ENCODE measurements at regions not wholly inside any gene's neighbourhood (a gene's known extent, or its start where the extent isn't known, plus 50 kb on each side); places are given as distances from the start of the nearest gene placed in this dataset.
"Not testable (repeated sequence)": the region's sequence is repeated elsewhere in the genome, so short reads cannot be mapped to it uniquely, and the experiment has no call there.

DNA sequence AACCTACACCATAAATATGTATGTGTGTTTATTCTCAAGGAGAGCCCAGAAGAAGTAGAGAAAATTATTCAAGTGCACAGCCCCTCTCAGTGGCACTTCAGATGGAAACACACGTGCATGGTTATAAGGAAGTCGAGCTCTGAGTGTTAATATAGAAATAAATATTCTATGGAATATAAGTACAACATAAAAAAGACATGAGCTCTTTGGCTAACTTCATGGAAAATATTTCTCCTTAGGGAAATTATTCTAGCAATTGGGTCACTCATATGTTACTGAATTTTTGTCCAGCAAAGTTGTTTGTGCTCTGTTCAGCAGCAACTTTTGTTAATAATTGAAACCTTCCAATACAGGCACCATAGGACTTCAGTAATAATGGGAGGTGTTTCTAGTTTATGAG lies 939.0 kb downstream of the LRFN5 start:
- ATAC-seq = no peak

DNA sequence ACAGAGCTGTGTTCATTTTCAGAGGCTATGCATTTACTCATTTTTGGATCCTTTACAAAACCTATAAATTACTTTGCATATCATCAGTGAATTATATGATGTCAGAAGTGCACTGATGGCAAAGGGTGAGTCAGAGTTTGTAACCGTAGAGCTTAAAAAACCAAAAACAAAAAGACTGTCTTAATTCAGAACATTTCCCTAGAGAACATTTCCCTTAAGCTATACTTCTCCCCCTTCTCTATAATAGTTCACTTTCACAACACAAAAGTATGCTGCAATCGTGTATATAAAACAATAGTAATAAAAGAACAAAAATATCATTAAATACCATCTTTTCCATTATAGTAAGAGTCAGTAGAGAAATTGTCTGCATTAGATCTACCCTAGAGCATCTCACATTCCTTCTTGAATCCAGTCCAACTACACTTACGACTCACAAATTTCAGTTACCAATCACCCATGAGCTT lies 934.9 kb downstream of the LRFN5 start:
- no peak for ATAC-seq

DNA sequence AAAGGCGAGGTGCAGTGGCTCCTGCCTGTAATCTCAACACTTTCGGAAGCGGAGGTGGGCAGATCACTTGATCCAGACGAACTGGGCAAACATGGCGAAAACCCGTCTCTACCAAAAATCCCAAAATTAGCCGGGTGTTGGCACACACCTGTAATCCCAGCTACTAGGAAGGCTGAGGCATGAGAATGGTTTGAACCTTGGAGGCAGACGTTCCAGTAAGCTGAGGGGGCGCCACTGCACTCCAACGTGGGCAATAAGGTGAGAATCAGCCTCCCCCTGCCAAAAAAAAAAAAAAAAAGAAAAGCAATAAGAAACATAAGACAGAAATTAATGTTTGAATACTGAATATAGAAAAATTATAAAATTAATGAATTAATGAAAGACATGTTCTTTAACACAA lies 928.7 kb downstream of the LRFN5 start:
- no peak for ATAC-seq

DNA sequence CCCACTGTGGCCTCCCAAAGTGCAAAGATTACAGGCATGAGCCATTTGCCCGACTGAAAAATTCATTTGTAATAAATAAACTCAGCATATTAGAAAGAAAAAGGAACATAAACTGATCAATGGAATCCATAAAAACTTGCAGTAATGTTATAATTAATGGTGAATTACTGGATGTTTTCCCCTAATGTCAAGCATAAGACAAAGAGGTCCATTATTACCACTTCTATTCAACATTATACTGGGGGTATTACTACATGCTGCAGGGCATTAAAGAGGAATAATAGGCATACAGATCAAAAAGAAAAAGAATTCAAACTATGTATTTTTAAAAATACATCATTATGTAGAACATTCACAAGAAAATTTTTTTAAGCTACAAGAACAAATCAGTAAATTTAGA lies 926.8 kb downstream of the LRFN5 start:
- ATAC-seq = no peak

DNA sequence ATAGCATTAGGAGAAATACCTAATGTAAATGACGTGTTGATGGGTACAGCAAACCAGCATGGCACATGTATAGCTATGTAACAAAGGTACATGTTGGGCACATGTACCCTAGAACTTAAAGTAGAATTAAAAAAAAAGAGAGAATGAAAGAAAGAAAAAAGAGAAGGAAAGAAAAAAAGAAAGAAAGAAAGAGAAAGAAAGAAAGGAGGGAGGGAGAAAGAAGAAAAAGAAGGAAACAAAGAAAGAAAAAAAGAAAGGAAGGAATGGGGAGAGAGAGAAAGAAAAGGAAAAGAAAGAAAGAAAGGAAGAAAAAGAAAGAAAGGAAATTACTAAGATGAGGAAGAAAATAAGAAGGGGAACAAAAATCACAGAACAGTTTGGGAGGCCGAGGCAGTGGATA lies 925.5 kb downstream of the LRFN5 start:
- no peak for ATAC-seq

DNA sequence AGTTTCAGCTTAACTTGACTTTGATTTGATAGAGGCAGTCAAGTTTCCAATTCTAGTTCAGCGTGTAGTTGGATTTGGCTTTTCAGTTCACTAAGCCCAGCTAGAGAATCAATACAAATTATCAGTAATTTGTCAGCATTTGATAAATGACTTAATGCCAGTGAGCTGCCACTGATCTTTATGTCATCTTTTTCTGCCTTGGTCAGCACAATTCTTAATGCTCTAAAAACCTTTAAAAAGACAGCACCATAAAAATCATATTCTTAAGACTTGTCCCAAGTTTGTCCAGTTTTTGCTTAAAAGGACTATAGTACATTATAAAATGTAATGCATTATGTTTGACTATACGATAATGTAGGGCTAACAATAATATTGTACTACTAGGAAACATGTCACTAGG lies 920.5 kb downstream of the LRFN5 start:
- no peak for ATAC-seq

DNA sequence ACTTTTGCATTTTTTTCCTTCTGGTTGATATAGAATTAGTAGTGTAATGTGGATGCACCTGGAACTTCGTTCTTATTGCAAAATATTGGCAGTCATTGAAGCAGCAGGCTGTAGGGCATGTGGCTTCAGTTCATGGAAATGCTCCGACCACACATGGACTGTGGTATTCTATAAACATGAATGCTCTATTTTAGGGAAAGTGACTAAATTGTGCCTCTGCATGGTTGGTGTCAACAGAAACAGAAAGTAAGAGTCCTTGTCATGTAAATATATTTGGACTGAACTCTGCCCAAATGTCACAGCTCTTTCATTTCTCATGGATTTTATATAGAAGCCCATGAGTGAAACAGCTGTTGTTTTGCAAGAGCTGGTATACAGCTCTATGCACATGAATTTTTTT lies 917.0 kb downstream of the LRFN5 start:
- ATAC-seq = peak; percentile 4 to 36

DNA sequence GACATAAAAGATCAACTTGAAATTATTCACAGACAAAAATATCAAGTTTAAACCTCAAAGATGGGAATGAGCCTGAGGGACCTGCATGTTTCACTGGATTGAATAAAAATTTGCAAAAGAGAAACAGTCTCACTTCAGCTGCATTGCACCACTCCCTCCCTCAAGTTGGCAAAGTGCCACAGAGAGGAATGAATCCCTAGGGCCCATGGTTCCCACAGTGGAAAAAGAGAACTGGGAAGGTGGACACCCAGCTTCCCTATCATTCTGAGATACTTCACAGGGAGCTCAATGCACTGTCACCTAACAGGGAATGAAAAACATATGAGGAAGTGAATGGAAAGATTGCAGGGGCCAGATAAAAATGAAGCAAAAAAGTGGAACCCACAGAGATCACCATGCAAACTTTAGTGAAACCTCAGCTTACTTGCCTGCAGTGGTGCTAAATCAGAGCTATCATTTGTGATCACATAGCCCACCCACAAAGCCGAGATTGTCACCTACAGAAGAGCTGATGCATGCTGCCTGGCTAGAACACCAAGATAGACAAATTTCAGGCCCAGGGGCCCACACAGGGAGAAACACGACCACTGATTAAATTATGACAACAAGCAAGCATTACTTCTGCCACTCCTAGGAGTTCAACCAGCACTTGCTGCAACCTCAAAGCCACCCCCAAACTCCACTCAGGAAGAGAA lies 911.3 kb downstream of the LRFN5 start:
- no peak for ATAC-seq

DNA sequence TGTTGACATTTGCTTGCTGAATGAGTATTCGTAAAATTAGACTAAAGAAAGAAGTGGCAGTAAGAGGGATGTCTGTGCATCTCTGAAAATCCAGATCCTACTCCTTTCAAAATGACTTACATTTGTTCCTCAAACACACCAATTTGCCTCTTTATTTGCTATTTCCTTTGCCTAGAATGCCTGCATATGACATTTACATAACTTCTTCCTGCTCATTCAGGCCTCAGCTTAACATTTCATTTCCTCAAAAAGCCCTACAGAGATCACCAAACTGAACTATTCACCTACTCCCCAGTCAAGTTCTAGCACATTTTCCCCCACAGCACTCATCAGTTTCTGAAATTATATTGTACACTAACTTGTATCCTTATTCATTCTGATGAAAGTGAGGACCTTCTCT lies 907.2 kb downstream of the LRFN5 start:
- ATAC-seq = no peak

DNA sequence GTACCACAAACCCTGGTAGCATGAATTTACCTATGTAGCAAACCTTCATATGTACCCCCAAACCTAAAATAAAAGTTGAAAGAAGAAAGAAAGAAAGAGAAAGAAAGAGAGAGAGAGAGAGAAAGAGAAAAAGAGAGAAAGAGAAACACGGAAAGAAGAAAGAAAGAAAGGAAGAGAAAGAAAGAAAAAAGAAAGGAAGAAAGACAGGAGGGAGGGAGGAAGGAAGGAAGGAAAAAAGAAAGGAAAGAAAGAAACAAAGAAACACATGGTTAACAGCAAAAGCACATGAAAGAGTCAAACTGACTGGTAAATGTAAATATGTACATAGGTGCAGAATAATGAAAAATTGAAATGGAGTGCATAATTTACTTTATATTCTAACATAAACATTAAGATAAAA lies 903.4 kb downstream of the LRFN5 start:
- no peak for ATAC-seq

DNA sequence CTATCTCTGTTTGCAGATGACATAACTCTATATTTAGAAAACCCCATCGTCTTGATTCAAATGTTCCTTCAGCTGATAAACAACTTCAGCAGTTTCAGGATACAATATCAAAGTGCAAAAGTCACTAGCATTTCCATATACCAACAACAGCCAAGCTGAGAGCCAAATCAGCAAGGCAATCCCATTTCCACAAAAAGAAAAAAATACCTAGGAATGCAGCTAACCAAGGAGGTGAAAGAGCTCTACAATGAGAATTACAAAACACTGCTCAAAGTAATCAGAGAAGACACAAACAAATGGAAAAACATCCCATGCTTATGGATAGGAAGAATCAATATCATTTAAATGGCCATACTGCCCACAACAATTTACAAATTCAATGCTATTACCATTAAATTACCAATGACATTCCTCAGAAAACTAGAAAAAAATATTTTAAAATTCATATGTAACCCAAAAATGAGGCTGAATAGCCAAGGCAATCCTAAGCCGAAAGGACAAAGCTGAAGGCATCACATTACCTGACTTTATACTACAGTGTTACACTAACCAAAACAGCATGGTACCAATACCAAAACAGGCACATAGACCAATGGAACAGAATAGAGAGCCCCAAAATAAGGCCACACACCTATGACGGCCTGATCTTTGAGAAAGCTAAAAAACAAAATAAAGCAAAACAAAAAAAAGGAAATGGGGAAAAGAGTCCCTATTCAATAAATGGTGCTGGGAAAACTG lies 901.7 kb downstream of the LRFN5 start:
- no peak for ATAC-seq

DNA sequence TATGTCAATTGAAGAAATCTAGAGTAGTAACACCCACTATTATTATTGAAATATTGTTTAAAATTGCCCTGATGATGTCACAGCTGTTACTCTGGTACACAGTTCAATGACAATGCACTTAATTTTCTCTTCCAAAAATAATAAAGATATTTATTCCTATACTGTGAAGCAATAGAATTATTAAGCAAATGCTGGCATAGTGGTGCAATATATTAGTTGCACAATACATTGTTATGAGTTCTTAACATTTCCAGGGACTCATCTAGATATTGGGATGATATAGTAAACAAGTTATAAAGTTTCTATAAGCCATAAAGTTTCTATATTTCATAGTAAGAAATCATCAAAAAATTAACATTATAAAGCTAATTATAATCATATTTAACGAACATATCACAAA lies 897.8 kb downstream of the LRFN5 start:
- ATAC-seq = no peak

DNA sequence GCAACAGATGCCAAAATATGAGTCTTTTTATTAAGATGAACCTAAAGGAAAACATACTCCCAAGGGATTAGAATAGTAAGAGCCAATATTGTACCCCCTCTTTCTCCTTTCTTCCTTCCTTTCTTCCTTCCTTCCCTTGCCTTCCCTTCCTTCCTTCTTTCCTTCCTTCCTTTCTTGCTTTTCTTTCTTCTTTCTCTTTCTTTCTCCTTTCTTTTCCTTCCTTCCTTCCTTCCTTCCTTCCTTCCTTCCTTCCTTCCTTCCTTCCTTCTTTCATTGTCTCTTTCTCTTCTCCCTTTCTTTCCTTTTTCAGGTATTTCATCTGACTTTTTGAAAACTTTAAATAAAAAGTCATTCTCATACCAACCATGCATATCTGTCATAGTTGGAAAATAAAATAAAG lies 892.5 kb downstream of the LRFN5 start:
- no peak for ATAC-seq

DNA sequence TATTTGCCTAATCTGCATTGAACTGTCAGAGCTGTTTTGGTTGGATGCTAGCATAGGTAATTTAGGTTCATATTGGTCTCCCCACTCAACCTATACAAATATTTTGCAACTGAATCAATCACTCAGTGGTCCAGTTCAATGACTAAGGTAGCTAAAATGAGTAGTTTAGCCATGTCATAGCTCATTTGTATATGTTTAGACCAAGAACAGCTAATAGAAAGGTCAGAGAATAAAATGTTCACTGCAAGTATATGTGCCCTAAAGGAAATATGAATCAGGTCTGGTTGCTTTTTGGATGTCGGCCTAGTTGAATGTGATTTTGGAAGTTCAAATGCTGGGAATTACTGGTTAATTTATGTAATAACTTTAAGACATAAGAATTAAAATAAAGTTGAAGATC lies 883.9 kb downstream of the LRFN5 start:
- ATAC-seq = no peak

DNA sequence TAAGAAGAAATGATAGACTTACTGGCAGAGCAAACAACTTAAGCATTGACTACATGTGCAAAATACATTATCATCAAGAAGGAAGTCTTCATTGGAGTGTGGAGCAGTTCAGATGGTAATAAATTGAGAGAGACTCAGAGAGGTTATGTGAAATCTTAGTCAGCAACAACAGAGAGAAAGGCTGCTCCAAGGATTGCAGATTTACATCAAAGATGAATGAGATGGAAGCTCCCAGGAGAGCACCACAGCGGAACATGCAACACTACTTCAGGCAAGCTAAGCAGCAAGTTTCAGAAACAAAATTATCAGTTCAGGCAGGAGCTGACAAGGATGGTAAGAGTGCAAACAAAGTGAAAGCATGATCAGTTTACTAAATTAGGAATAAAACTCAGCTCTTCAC lies 882.3 kb downstream of the LRFN5 start:
- no peak for ATAC-seq

DNA sequence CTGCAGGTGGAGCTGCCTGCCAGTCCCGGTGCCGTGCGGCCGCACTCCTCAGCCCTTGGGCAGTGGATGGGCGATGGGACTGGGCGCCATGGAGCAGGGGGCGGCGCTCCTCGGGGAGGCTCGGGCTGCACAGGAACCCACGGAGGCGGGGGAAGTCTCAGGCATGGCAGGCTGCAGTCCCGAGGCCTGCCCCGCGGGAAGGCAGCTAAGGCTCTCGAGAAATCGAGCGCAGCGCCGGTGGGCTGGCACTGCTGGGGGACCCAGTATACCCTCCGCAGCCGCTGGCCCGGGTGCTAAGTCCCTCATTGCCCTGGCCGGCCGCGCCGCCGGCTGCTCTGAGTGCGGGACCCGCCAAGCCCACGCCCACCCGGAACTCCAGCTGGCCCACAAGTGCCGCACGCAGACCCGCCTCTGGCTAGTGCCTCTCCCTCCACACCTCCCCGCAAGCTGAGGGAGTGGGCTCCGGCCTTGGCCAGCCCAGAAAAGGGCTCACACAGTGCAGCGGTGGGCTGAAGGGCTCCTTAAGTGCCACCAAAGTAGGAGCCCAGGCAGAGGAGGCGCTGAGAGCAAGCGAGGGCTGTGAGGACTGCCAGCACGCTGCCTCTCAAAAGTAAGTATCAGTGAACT lies 875.8 kb downstream of the LRFN5 start:
- not testable (repeated sequence) for ATAC-seq

DNA sequence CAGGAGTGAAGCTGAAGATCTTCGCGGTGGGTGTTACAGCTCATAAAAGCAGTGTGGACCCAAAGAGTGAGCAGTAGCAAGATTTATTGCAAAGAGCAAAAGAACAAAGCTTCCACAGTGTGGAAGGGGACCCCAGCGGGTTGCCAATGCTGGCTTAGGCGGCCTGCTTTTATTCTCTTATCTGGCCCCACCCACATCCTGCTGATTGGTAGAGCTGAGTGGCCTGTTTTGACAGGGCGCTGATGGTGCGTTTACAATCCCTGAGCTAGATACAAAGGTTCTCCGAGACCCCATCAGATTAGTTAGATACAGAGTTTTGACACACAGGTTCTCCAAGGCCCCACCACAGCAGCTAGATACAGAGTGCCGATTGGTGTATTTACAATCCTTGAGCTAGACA lies 875.0 kb downstream of the LRFN5 start:
- ATAC-seq = not testable (repeated sequence)

DNA sequence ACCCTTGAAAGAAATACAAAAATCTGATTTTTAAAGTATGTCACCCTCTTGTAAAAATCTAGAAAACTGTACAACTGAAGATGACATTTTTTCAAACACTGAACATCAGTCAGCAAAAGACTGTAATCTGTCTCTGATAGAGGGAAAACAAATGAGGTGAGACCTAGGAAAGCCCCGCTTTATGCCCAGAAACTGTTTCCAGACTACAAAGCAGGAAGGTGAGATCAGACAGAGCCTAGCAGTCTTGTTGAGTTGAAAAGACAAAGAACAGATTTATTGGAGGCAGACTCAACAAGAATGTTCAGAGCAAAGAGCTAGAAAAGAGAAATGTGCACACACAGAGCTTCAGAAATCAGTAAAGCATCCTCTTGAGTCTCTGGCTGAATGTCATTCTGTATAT lies 873.6 kb downstream of the LRFN5 start:
- no peak for ATAC-seq

DNA sequence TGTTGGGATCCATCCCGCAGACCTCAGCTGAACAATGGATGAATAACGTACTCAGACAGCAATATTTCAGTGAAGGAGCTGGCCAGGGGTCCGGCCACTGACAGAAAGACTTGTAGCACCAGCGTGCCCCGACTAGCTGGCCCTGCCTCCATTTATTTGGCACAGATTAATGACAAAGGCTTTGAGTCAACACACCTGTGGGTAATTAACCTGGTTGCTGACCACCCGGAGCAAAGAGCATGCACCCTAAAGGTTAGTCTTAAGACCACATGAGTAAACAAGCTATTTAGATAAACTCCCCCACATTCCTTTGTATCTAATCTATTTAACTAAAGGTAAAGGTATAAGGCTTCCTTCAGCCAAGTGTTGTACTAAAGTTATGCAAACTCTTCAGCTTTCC lies 868.6 kb downstream of the LRFN5 start:
- no peak for ATAC-seq

DNA sequence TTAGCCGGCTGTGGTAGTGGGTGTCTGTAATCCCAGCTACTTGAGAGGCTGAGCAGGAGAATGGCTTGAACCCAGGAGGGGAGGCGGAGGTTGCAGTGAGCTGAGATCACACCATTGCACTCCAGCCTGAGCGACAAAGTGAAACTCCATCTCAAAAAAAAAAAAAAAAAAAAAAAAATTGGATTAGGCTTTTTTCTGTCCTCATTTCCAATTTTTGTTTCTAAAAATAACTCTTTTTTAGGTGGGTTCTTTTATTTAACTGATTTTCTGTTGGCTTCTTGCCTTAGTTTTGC lies 863.7 kb downstream of the LRFN5 start:
- no peak for ATAC-seq

DNA sequence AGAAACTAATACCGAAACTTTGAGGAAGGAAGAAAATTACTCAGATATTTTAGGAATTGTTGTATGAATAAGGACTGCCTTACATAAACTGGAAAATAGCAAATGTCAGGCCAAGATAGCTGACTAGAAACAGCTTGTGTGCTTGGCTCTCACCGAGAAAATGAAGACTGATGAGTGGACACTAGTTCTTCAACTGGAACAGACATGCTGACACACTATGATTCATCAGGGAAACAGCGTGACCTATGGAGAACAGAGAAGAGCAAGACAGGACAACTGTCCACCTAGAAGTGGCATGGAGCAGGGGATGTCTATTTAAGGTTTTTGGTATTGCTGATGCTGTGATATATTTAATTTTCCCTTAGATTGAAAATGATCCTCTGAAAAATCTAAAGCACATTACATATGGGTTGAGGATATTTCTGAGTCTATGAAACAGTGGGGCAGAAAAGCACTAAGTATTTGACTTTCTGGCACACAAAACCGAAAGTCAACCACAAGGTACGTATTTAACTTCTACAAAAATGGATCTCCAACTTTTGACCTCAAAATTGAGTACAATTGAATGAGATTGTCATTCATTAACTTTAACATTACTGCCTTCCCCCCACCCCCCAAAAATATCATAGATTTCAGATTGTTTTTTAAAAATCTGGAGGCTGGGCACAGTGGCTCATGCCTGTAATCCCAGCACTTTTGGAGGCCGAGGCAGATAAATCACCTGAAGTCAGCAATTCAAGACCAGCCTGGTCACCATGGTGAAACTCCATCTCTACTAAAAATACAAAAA lies 863.2 kb downstream of the LRFN5 start:
- no peak for ATAC-seq

DNA sequence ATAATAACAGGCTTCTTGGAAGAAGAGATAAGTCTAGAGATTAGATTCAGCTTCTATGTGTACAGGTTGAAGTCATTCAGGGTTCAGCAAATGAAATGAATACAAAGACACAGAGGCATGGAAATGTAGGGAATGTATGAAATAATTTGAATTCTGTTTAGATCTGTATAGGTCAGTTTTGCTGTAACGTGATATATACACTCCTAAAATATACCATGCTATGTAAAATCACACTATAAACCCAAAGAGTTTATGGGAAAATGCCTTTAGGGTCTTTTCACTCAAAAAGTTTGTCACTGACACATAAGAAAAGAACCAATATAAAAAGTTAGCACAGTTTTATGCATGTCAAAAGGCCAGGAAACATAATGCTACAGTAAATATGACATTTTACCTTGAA lies 854.0 kb downstream of the LRFN5 start:
- no peak for ATAC-seq

DNA sequence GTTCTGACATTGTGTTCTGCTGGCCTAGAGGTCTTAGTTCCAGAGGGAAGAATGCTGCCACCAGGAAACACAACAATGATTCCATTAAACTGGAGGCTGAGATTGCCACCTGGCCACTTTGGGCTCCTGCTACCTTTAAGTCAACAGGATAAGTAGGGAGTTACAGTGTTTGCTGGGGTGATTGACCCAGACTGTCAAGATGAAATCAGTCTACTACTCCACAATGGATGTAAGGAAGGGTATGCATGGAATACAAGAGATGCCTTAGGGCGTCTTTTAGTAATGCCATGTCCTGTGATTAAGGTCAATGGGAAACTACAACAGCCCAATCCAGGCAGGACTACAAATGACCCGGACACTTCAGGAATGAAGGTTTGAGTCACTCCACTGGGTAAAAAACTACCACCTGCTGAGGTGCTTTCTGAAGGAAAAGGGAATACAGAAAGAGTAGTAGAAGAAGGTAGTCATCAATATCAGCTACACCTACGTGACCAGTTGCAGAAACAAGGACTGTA lies 852.6 kb downstream of the LRFN5 start:
- ATAC-seq = no peak

Measured in activated CD4-positive, CD25-positive, alpha-beta regulatory T cell treated with anti-CD3 and anti-CD28 coated beads, Interleukin-2, amount 50 U/mL, for 24 hours (primary cell).